GM12891 (cell line): ENCODE measurements at regions not wholly inside any gene's neighbourhood (a gene's known extent, or its start where the extent isn't known, plus 50 kb on each side); places are given as distances from the start of the nearest gene placed in this dataset.

Experiments
- PAX5 ChIP-seq: IDR thresholded peaks from 2 replicates; pipeline ENCODE4 v1.6.1; 2011; ENCODE audit warnings: low read length, moderate library complexity, mild to moderate bottlenecking; ENCODE audit not compliant: insufficient read depth, severe bottlenecking
- POLR2A ChIP-seq: IDR thresholded peaks from 2 replicates; pipeline ENCODE4 v1.6.1; 2011; ENCODE audit warnings: low read depth, low read length, control low read depth
- POLR2AphosphoS5 ChIP-seq: IDR thresholded peaks from 2 replicates; pipeline ENCODE4 v1.6.1; 2011; ENCODE audit warnings: low read depth, low read length, control low read depth
- SPI1 ChIP-seq: IDR thresholded peaks from 2 replicates; pipeline ENCODE4 v1.6.1; 2011; ENCODE audit warnings: low read depth, low read length, control low read depth
- TAF1 ChIP-seq: IDR thresholded peaks from 2 replicates; pipeline ENCODE4 v1.6.1; 2011; ENCODE audit warnings: low read depth, low read length, control low read depth

- TF ChIP-seq POLR2AphosphoS5 (no peak), SPI1 (no peak), POLR2A (no peak), PAX5 (no peak), TAF1 (no peak)
Observed at GRCh38 chr1:213561870-213562269, 425.9 kb upstream of the PROX1 start.
